ENCODE measurements at regions not wholly inside any gene's neighbourhood (a gene's known extent, or its start where the extent isn't known, plus 50 kb on each side); places are given as distances from the start of the nearest gene placed in this dataset.

- no peak overlapping the region for H2BK20ac ChIP-seq (ENCODE audit: low read depth, low read length, poor library complexity, severe bottlenecking)
- peaks cover 23 to 29% of the 10 kb centered on the region in 2 experiments for H3K4me1 Mint-ChIP-seq
Measured at GRCh38 chr9:119881898-119882297, 512.7 kb upstream of the BRINP1 start.

More at GRCh38 chr9:119881898-119882297, 512.7 kb upstream of the BRINP1 start:
- Histone ChIP-seq H3K18ac (ENCODE audit: insufficient read length, low read depth, low read length) (no peak overlapping the region), H3K4ac (ENCODE audit: low read depth, low read length) (no peak overlapping the region), H3K27ac (ENCODE audit: insufficient read length, low read depth, low read length) (no peak overlapping the region), H2BK15ac (ENCODE audit: low read depth, low read length) (no peak overlapping the region), H3T11ph (ENCODE audit: low read length) (no peak overlapping the region), H4K8ac (replicated peaks; ENCODE audit: insufficient read length, low read depth, low read length) (no peak overlapping the region), H3K4me2 (ENCODE audit: insufficient read depth, insufficient read length, low read length) (no peak overlapping the region), H3K79me2 (ENCODE audit: insufficient read depth, low read length) (no peaks in the 10 kb centered on the region), H3K23me2 (ENCODE audit: insufficient read length, low read depth, low read length, poor library complexity, severe bottlenecking) (no peaks in the 10 kb centered on the region), H2BK120ac (ENCODE audit: low read depth, low read length, poor library complexity, severe bottlenecking) (no peak overlapping the region), H2AFZ (ENCODE audit: low read length) (no peak overlapping the region), H2BK5ac (ENCODE audit: insufficient read length, low read length) (no peak overlapping the region), H3K14ac (ENCODE audit: insufficient read depth, low read length) (no peak overlapping the region), H3K27me3 (ENCODE audit: insufficient read depth, low read length) (no peaks in the 10 kb centered on the region), H4K20me1 (ENCODE audit: control insufficient read depth, insufficient read depth, insufficient read length) (no peaks in the 10 kb centered on the region), H3K79me1 (ENCODE audit: insufficient read depth, low read depth, low read length, poor library complexity, severe bottlenecking) (no peaks in the 10 kb centered on the region), H3K9ac (ENCODE audit: extremely low read depth, insufficient read length, low read length) (no peak overlapping the region), H3K9me3 (ENCODE audit: control insufficient read depth, low read depth, low read length) (no peaks in the 10 kb centered on the region), H3K56ac (ENCODE audit: insufficient read length, low read depth, low read length) (no peak overlapping the region), H2BK12ac (ENCODE audit: insufficient read length, low read depth, low read length) (no peak overlapping the region), H3K4me1 (ENCODE audit: insufficient read depth, low read length) (peaks cover 5% of the 10 kb centered on the region; the same call in 1 of the 2 replicates), H2AK5ac (ENCODE audit: insufficient read length, low read length) (no peak overlapping the region), H4K91ac (ENCODE audit: insufficient read length, low read depth, low read length) (no peak overlapping the region), H3K23ac (ENCODE audit: insufficient read length, low read depth, low read length) (no peak overlapping the region), H4K5ac (ENCODE audit: insufficient read length, low read depth, low read length) (no peak overlapping the region)
- no CpG with 5 or more reads among the region's 6 CpGs for WGBS (ENCODE audit: extremely low coverage, insufficient read length, low lambda C conversion rate)
- Mint-ChIP-seq H3K27ac (no peak overlapping the region), H3K27me3 (ENCODE audit: low read depth) (no peaks in the 10 kb centered on the region; the same call in 1 of the 2 replicates), H3K4me3 (no peak overlapping the region), H3K36me3 (ENCODE audit: insufficient read depth in 1 of 3, low read depth in 3 of 3) (peaks cover 0 to 1% (median 0%) of the 10 kb centered on the region in 3 experiments; a peak in 1 of 7 replicates), H3K9me3 (no peaks in the 10 kb centered on the region)
- TF ChIP-seq, protein P1, sequence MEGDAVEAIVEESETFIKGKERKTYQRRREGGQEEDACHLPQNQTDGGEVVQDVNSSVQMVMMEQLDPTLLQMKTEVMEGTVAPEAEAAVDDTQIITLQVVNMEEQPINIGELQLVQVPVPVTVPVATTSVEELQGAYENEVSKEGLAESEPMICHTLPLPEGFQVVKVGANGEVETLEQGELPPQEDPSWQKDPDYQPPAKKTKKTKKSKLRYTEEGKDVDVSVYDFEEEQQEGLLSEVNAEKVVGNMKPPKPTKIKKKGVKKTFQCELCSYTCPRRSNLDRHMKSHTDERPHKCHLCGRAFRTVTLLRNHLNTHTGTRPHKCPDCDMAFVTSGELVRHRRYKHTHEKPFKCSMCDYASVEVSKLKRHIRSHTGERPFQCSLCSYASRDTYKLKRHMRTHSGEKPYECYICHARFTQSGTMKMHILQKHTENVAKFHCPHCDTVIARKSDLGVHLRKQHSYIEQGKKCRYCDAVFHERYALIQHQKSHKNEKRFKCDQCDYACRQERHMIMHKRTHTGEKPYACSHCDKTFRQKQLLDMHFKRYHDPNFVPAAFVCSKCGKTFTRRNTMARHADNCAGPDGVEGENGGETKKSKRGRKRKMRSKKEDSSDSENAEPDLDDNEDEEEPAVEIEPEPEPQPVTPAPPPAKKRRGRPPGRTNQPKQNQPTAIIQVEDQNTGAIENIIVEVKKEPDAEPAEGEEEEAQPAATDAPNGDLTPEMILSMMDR (conservative IDR thresholded peaks at IDR 0.05) = no peak
- no peak for DNase-seq

Data from H9 (cell line).